HG02852 (cell line): ENCODE measurements at regions not wholly inside any gene's neighbourhood (a gene's known extent, or its start where the extent isn't known, plus 50 kb on each side); places are given as distances from the start of the nearest gene placed in this dataset.

Source experiments
- ATAC-seq: cut with Tn5 transposase; IDR thresholded peaks from one replicate; pipeline ENCODE4 v1.9.1; 2021; ENCODE audit warnings: mild to moderate bottlenecking, moderate library complexity; ENCODE audit not compliant: unreplicated experiment

DNA sequence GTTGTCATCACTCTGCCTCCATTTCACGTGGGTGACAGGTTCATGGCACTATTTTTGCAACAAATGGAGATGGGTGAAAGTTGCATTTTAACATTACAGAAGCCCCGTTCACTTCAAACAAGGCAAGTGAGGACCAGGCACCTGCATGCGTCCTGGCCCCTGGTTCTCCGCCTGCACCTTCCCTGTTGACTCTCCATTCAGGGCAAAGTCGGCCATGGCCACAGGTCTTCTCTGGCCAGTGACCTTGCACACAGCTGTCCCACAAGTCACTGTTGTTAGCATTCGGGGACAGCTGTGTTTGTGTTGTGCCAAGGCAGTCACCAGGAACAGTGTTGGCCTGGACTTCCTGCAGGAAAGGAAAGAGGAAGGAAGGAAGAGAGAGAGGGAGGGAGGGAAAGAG lies 554.9 kb downstream of the TCERG1L start:
- ATAC-seq: no peak

DNA sequence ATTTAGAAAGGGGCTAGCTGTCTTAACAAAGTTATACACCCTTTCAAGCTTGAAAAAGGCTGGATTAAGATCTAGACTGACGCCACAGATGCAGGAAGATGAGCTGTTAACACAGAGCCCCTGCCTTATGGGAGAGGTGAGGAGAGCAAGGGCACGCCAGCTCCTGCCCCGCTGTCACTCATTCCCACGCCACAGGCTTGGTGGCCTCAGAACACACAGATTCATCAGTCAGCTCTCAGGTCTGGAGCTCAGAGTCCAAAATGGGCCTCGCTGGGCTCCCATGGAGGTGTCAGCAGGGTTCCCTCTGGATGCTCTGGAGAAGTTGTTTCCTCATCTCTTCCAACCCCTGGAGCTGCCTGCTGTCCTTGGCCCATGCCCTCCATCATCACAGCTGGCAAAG lies 554.2 kb downstream of the TCERG1L start:
- no peak for ATAC-seq

DNA sequence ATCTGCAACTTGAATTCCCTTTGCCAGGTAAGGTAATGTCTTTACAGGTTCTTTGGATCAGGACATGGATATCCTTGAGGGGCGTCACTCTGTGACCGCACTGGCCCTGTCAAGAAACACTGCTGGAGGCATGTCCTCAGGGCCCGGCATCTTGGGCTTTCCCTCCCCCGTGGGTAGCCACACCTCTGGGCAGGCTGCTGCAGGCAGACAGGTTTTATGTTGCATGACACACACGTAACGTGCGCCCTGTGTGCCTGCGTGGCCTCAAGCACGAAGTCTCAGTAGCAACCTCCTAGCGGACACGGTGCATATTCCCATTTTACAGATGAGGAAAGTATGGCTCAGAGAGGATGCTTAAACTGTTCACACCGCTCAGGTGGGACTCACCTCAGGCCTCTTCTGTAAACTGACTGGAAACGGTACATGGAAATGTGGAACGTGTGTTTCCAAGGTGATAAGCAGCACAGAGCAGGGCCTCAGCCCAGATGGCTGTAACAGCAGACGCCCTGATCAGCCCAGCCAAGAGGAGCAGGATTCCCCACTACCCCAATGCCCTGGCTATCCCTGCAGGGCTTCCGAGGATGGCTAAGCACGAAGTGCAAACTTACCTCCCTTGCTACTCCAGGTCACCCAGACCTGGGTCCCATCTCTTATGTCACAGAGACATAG lies 553.6 kb downstream of the TCERG1L start:
- no peak for ATAC-seq

DNA sequence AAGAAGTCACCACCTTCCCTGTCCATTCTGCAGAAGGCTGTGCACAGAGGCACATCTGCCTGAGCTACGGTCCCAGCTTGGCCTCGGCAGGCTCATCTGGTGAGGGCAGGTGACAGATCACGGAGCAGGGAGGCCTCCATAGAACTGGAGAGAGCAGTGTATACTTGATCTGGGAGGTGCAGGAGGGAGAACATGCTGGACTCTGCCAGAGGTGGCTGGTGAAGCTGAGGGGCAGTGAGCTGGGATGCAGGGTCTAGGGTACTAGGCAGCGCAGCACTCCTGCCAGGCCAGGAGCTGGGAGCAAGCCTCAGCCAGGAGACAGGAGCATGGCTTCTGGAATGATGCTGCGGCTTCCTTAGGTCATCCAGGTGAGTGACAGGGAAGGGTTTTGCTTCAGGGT lies 553.0 kb downstream of the TCERG1L start:
- ATAC-seq: no peak

DNA sequence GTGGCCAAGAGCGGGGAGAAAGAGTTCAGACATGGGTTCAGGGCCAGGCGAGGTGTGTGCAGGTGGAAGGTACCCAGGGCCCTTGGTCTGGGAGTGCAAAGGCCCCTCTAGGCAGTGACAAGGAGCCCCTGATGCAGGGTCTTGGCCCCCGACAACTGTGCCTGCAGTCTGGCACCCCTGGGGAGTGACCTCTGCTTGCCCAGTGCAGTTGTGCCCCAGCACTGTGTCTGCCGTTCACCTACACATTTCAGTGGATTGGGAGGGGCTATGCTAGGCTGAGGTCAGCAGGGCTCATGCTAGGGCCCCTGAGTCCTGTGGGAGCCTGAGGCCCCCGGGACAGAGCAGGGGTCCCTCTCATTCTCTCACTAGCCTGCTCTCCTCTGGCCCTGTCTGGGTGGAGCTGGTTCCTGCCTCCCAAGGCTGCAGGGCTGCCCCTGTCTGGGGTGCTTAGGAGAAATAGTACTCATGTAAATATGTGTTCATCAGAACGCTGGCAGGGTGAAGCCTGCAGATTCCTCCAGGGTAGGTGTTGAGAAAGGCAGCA lies 550.4 kb downstream of the TCERG1L start:
- no peak for ATAC-seq

DNA sequence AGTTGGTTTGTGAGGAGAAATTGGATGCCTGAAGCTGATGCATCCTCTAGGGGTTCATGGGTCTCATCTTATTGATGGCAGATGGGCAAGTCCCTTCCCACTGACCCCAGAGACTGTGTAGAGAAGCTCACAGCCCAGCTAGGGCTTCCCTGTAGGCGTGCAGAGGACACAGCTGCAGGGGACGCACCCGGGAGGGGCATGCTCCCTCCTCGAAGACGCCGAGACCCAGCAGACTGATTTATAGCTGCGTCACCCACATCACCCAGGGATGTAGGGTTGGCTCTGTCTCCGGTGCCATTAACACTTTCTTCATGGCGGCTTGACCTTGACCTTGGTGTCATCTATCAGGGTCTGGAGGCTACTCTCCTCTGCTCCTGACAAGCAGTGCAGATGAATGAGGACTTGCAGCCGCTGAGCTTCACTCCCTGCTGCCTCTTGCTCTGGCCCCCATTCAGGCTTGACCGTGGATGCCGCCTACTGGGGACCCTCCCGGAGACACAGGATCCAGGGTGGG lies 549.7 kb downstream of the TCERG1L start:
- ATAC-seq: no peak

DNA sequence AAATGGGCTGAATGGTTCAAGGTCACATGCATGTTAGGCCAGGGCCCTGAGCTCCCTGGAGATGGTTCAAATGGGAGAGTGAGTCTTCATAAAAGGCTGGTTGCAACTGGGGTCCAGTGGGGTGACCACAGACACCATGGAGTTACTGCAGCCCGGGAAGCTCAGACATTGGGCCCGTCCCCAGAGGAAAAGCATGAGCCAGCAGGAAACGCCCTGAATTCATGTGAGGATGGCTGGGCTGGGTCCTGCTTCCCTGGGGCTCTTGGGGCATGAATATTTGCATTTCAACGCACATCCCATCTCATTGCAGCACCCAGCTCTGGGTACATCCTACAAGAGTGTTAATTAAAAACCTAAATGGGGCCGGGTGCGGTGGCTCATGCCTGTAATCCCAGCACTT lies 549.0 kb downstream of the TCERG1L start:
- ATAC-seq: no peak

DNA sequence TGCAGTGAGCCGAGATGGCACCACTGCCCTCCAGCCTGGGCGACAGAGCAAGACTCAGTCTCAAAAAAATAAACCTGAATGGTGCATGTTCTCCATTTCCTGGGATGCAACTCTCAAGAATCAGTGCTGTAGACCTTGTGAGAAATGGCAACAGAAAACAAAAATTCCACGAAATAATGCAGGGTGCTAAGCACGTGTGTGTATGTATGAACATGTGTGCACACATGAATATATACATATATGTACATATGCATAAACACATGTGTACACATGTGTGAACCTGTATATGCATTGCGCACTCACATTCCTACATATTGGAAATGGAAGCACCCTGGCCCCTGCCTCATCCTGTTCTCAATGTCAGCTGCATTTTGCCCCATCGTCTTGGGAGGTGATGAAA lies 548.5 kb downstream of the TCERG1L start:
- ATAC-seq: no peak

DNA sequence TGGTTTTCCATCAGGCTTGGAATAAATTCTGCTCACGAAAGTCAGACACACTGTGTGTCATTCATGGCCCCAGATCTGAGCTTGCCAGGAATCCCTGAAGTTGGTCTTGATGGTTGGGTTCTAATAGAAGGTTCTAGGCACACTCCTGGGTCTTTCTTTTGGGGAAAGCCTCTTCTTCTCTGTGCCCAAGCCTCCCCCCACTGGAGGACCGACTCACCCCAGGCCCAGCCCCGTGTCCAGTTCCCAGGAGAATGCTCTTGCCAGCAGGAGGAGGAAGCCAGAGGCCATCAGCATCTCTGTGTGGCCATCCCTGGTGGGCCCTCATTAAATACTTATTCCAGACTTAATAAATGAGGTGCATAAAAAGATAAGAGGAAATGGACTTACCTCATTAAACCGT lies 548.0 kb downstream of the TCERG1L start:
- ATAC-seq: no peak

DNA sequence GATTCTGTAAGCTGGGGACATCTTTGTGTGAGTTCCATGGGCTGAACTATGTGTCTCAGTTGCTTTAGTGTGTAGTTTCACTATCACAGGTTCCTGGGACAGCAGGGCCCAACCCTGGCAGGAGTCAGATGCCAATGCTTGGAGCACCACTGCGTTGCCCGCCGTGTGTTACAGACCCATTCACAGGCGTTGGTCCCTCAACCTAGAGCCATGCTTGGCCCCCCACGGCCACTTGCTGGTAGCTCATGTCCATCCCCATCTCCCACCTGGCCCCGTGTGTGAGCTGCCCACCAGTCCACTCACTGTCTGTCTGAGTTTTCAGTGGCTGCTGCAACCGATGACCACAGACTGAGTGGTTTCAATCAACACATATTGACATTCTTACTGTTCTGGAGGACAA lies 546.9 kb downstream of the TCERG1L start:
- no peak for ATAC-seq

DNA sequence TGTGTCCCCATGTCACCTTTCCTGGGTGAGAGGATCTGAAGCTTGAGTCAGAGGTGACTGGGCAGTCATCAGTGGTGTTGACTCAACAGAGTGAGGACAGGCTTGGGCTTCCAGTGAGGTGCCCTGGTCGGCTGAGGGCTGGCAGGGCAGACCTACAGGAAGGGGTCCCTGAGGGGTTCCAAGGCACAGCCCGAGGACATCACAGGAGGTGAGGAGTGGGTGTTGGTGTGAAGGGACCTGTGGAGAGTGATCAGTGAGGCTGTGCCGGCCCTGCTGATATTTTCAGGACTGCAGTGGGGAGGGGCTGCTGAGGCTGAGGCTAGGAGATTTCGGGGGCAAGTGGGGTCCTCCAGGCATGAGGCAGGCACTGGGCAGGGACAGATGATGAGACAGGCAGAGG lies 545.5 kb downstream of the TCERG1L start:
- no peak for ATAC-seq

DNA sequence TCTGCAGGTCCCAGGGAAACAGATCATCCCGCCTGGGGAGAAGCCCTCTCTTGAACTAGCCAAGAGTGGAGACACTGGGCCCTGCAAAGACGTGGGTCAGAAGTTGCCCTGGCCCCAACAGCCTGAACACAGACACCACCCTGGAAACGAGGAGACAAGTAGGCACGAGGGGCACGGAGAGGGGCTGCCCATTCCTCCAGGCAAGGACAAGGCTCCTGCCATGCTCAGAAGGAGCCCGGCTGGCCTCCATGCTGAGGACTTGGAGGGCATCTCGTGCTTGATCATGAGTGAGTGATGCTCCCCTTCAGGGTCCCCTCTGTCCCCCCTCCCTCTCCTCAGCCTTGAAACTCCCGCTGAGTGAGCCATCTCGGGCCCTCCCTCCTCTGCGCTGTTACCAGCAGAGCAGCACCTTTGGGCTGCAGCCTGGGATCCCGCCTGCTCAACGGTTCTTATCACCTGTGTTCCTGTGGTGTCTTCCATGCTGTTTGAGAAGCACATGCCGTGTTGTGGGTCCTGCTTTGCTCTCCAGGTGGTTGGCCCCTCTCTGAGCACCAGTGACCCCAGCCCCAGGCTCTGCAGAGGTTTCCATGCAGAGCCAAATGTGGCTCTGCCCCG lies 544.3 kb downstream of the TCERG1L start:
- no peak for ATAC-seq

DNA sequence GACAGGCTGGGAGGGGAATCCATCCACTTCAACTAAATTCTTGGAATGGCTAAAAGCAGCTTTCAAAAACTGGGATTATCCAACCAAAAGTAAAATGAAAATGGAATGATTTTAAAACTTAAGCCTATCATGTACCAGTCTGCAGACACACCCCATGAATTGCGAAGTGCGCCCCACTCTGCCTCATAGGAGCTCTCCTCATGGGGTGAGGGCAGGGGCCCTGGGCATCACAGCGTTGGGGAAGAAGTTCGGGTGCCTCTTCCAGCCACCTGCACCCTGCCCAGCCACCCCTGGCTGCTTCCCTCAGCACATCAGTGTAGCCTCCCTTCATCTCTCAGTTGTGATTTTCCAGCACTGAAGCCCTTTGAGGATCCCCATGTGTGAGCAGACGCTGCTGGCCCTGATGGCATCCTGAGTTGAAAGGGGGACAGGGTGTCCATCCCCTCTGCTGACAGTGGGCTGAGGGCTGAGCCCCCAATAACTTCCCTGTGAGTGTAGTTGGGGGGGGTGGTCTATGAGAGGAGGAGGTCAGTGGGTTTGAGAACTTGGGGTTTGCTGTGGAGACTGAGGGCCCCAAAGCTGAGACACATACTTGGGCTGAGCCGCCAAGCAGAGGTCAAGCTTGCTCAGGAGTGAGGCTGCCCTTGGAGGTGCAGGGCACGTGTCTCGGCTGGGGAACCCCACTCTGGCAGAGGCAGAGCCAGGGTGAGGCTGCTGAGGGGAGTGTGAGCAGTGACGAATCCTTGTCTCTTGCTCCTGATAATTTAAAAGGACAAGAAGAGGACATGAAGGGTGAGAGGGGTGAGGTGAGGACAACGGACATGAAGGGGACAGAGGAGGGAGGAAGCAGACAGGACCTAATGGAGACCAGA lies 542.1 kb downstream of the TCERG1L start:
- ATAC-seq: no peak

DNA sequence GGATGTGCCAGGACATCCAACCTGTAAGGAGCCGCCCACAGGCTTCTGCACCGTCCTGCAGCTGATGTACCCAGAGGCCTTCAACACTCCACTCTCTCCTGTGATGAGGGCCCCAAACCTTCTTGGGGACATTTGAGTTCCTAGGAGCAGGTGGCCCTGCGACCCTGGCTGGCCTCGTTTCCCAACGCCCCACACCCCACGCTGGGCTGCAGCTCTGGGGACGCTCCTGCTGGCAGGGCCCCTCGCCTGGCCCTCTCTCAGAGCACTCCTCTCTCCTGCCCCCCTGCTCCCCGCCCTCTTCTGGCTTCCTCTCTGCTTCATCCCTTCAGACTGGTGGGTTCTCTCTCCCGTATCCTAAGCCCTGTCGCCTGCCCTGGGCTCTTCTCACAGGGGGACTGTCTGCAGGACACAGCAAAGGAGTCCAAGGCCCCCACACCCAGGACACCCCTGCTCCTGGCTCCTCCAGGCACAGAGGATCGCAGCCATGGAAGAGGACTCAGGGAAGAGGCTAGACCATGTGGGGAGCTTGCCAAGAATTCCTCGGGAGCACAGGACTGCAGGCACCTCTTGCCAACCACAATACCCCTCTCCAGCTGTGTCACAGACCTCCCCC lies 541.4 kb downstream of the TCERG1L start:
- ATAC-seq: no peak

DNA sequence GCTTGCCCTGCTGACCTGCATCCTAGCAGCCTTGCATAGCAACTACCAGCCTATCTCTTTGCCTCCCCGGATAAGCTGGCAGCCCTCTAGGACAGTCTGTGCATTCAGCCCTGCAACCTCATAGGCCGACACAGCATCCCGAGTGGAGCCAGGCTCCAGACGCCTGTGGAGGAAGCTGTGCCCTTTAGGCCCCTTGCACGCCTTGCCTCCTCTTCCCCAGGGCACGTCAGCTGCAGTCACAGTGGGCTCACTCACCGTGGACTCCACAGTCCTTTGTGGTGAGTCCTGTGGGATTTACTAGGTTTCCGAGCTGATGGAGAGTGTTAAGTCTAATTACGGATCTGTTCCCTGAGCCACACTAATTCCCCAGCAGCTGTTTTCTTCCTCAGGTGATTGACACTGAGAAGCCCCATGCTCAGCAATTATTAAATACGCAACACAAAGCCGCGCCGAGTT lies 540.0 kb downstream of the TCERG1L start:
- no peak for ATAC-seq

DNA sequence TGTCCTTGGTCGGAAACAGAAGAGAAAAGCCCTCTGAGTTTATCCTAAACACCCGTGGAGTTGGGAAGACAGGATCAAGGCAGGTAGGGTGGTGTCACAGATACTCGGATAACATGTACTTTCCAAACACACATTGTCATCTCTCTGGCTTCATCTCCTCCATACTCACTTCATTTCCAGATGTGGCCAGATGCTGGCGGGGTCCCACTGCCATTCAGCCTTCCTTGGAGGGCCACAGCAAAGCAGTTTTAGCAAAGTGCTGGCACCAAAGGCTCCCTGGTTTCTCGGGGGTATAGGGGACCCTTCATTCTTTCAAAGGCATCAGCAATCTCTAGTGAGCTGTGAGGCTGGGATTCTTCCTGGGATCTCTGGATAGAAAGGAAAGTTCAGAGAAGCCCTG lies 539.5 kb downstream of the TCERG1L start:
- no peak for ATAC-seq

DNA sequence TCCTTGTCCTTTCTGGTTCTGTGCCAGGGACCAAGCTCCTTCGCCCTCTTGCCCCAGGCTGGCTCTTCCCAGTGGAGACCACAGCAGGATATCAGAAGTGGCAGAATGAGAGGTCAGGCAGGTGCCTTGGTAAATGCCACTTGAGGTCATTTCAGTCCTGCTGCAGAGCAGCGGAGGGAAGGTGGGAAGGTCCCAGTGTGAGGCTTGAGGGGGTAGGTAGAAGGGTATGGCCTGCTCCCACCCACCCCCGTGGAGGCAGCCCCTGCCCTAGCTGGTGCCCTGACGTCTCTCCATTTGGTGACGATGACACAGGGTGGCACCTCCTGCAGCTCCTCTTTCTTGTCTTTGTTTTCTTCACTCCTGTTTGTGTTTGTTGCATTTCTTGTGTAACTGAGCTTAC lies 538.8 kb downstream of the TCERG1L start:
- no peak for ATAC-seq

DNA sequence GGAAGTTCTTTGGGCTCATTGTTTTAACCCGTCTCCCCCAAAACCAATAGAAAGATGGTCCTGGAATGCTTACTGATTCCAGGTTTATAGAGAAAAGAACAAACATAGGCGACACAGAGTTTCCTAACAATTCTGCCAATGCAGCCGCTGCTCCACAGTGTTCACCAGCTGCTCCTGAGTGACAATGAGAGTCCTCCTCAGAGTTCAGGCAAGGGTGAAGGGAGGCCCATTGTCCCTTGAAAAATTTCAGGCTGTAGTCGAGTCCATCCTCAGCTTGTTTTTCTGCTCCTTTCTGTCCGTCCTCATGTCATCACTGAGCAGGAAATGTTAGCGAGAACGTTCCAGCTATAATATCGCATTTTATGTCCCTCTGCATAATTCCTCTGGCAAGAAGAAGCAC lies 537.6 kb downstream of the TCERG1L start:
- no peak for ATAC-seq

DNA sequence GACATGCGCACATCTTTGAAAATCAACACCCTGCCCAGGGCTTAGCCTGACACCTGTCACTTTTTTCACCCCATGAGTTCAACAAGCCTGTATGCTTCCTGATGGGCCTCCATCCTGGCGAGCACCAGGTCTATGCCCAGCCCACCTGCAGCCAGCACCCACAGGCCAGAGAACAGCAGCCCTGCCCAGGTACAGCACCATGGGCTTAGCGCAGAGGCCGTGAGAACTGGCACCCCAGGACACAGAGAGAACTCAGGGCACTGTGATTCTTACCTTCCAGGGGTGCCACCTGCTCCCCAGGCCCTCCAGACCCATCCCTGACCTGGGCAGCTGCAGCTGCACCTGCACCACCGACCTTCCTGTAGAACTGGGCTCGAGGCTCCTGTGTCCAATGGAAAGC lies 536.6 kb downstream of the TCERG1L start:
- ATAC-seq: no peak

DNA sequence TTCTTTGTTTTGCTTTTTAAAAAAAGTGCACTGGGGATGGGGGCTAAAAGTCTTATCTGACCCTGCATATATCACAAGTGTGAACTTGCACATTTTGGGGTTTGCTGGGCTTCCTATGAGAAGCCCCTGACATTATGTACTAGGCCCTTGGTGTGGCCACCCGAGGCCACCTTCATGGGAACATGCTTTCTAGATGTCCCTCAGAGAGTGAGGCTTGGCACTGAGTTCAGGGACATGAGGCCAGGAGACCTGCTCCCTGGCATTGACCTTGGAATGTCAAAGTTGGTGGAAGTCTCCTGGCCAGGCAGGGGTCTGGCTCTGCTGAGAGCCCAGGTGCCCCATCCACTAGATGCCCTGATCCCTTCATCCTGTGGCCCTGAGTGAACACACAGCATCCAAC lies 536.2 kb downstream of the TCERG1L start:
- no peak for ATAC-seq

DNA sequence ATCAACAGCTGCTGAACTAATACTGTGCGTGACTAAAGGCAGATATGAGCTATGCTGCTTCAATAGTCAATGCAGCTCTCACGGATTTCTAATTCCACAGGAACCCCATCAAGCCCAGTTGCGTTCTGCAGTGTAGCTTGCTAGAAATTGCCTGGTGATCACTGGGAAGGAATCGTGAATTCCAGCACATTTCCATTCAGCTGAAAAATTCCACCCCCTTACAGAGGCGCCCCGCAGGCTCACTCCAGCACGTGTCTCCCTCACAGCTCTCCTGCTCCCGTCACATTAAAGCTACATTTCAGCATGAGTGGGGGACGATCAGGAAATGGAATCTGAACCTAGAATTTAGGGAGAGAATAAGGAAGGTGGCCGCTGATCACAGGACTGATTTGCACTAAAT lies 534.8 kb downstream of the TCERG1L start:
- ATAC-seq: no peak
